Fibroblast of skin of scalp (primary cell): ENCODE measurements at regions not wholly inside any gene's neighbourhood (a gene's known extent, or its start where the extent isn't known, plus 50 kb on each side); places are given as distances from the start of the nearest gene placed in this dataset.

Experiments used
- DNase-seq: peaks from one replicate; pipeline ENCODE4 v3.0.0-alpha.2; 2013

DNA sequence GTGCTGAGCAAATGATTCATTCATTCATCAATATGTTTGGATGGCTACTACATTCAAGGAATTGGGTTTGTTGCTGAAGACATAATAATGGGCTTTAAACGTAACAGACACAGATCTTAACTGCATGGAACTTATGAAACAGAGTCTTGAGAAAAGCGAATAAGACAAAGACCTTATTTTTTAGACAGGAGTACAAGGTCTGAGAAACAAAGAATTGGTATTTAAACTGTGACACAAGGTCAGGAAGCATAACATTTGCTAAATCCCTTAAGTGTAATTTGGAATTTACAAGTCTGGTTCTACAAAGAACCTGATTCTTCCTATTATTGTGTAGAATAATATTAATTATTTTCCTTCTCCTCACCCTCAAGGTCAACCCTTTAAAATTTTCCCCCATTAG is 565.4 kb upstream of the RGS18 start:
- DNase-seq: no peak

DNA sequence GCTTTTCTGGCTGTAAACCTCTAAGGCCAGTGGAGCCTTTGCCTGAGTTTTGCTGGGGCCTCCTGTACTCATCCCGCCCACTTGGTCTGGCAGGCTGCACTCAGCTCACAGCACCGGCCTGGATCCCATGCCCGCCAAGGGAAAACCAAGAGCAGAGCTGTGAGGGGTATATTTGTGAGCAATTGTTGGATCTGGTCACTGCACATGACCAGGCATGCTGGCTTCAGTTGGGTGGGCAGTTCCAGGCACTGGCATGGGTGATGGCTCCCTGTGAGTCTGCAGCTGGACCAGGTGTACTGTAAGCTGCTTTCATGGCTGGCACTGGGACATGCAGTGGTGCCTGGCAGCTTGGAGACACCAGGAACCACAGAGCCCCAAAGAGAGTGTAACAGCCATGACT is 563.1 kb upstream of the RGS18 start:
- DNase-seq: no peak

DNA sequence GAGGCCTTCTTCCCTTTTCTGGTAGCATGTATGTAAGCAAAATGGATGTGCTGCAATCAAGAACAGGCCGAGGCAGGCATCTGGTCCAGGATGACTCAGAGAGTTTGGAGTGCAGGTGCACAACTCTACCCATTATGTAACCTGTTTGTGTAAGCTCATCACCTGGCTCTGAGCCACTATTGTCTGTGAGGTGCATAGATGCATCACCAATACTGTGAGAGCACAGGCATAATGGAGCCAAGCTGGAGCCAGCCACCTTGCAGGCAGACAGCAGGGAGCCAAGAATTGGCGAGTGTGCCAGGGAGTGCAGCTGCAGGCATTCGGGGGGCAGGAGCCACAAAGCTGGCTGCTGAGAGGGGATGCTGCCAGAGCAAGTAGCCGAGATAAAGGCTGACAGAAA is 549.9 kb upstream of the RGS18 start:
- DNase-seq: no peak

DNA sequence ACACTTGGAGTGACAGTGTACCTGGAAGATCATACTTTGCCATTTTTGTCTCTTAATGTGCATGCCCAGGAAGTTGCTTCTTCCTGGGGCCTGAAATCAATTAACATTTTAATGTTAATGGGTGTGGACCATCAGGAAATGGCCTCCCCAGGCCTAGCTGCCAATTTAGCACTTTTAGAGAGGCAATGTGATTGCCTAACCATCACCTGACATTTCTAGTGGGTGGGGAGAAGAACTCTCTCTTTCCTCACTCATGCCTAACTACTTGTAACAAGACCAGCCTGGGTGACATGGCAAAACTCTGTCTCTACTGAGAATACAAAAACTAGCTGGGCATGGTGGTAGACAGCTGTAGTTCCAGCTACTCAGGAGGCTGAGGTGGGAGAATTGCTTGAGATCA is 549.0 kb upstream of the RGS18 start:
- DNase-seq: no peak

DNA sequence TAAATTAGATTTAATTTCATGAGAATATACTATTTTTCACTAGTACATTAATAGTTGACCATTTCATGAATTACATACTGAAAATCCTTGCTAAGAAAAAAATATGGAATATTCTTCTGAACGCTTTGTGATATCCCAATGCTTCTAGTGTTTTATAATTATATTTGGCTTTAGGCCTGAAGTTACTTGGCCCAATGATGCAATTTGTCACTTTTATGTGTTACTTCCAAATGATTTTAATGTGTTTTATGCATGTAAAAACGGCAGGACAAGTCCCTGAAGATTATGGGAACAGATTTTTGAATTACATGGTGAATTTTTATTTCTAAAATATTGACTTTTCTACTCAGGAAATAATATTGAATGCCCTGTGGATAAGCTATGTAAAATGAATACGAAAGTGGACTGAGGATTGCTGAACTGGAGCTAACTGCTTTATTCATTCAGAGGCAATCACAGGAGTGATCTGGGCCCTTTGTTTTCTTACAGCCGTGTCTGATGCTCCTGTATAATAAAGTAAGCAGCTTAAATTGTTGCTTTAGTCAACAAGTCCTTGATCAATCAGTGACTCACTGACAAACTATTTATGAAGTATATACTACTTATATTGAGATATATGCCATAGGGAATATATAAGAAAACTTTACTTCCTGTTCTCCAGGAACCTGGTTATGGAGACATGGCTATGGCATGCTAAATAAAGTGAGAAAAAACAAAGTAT is 543.0 kb upstream of the RGS18 start:
- no peak for DNase-seq

DNA sequence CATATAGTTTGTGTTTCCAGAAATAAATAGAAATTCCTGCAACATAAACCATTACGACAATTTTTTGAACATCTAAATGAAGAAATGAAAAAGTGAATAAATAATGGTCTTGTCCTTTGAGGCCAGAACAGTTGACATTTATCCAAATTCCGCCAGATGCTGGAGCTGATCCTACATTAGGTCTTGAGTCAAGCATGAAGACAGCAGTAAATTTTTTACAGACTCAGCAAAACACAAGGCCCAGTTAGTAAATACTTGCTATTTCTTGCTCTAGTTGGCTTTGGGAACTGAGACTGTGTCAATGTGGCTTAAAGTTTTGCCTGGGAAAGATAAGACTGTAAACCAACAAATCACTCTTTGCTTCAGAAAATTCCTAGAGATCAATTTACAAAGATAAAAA is 540.1 kb upstream of the RGS18 start:
- DNase-seq: no peak

DNA sequence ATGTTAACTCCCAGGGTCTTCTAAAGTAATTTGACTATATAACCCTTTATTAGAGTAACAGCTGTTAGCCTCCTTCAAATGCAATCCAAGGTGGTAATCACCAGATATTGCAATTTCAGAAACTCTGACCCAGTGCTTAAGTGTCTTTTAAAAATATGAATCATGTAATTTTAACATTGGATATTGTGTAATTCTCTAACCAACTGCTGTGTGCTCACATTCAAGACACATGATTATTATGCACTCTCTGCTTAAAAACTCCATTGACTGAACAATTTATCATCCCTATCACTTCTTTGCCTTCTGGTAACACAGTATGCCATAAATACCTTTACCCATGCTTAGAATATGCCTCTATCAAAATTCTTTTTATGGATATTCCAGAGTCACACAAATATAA is 537.4 kb upstream of the RGS18 start:
- no peak for DNase-seq

DNA sequence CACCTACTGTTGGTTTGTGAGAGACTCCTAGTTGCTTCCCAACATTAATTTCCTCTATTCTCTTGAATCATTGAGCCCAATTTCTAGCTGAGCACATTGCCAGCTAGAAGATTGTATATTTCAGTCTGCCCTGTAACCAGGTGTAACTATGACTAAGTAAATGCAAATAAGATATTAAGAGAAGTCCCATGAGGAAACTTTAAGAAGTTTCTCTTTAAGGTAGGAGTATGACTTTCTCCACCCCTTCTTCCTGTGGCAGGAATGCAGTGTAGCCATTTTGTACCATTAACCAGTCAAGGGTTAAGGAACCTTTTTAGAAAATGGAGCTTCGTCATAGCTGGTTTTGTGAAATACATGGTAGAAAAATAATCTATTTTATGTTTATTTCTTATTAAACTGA is 534.2 kb upstream of the RGS18 start:
- DNase-seq: no peak

DNA sequence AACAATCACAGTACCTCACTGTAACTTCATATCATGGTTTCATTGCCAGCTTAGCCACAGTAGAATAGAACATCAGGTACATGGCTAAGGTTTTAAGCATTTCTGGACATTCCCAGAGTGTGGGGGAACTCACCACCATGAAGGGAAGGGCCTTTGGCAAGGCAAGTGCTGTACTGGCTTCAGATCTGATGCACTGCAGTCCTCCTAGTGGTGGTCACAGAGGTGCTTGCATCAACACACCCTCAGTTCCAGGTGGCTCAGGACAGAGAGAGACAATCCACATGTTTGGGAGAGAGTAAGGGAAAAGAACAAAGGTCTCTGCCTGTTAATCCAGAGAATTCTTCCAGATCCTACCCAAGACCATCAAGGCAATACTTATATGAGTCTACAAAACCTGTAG is 528.4 kb upstream of the RGS18 start:
- DNase-seq: no peak

DNA sequence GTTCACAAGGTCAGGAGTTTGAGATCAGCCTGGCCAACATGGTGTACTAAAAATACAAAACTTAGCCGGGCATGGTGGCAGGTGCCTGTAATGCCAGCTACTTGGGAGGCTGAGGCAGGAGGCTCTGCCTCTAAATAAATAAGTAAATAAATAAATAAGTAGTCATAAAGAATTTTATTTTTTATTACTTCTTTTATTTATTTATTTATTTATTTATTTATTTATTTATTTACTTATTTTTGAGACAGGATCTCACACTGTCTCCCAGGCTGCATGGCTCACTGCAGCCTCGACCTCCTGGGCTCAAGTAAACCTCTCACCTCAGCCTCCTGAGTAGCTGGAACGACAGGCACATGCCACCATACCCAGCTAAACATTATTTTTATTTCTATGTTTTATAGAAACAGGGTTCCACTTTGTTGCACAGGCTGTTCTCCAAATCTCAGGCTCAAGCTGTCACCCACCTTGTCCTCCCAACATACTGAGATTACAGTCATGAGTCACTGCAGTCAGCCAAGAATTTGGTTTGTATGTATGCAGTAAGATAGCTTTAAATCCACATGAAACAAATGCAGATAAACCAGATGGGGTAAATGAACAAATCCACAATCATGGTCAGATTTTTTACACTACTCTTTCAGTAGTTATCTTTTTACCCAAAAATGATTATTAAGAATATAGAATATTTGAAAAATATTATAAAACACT is 523.3 kb upstream of the RGS18 start:
- DNase-seq: no peak

DNA sequence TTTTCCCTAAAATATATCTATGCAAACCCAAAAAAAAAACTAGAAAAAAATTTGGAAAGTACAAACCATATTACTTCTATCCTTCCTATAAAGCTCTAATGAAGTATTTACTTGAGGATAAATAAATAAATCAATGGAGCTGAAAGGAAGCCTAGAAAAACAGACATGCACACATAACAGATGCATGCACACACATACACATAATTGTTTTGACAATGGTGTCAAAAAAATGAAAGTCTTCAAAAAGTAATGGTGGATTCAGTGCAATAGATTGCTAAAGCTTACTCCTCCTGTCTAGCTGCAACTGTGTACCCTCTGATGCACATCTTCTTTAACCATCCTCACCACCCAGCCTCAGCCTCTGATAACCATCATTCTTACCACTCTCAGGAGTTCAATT is 521.9 kb upstream of the RGS18 start:
- DNase-seq: no peak

DNA sequence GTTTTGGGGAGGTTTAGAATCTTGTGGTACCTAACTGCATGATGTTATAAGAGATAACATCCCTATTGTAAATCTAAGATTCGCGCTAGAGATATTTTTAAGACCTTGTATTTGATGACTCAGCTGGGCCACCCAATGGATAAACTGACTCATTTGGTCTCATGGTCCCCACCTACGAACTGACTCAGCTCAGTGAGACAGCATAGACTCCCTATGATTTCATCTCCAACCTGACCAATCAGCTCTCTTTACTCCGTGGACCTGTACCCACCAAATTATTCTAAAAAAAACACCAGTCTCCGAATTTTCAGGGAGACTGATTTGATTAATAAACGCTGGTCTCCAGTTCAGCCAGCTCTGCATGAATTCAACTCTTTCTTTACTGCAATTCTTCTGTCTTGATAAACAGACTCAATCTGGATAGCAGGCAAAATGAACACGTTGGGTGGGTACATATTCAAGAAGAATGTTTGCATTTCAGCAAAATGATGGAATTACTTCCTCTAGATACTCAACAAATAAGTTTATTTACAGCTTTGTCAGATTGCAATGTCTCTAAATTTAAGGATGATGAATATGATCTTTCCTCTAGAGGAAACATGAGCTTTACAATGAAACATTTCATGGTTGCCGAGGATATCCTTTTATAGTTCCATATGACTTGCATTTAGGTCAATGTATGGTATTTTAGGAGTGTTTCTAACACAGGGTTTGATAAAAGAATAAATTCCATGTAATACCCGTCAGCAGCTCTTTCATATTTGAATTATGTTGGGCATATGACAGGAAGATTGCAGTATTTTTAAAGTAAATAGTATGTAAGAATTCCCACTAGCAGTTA is 516.6 kb upstream of the RGS18 start:
- peak; percentile 77 for DNase-seq

DNA sequence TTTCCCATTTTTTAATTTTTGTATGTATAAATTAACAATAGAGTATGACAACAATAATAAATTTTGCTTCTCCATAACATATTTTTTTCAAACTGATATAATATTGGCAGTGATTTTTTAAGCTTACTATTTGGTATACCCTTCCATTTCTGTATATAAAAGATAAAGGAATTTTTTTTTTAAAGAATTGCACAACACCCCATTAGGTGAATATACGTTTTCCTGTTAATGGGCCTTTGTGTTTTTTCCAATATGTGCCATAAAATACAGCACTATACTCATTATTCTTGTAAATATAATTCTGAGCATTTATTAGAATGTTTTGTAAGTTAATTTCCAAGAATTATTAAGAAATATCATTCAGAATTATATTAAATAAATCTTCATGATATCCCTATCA is 515.2 kb upstream of the RGS18 start:
- DNase-seq: no peak

DNA sequence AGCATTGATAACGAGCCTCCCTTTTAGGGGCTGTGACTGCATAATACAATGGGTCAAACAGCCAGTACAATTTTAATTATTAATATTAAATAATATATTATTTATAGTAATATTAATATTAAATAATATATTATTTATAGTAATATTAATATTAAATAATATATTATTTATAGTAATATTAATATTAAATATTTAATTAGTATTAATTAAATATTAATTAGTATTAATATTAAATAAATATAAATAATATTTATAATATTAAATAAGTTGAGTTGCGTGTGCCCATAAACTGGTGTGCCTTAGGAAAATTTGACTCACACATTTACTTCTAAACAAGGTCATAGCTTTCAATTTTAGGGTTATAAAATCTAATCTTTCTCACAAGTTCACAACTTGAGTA is 509.3 kb upstream of the RGS18 start:
- DNase-seq: no peak

DNA sequence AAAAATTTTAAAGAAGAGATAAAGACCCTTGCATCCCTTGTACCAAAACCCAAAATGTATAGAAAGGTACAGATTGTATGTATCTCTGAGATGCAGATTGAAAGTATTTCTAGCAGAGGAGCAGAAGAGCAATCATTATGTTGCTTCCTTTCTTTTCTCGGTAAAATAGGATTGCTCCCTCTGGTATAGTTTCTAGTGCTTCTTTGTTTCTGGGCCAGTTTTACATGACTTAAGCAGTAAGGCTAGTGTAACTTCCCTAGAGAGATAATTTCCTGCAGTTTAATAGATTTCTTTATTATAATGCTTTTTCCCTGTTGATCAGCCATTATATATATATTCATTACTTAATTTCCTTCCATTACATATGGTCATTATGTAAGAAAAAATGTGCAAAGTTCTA is 496.2 kb upstream of the RGS18 start:
- DNase-seq: no peak

DNA sequence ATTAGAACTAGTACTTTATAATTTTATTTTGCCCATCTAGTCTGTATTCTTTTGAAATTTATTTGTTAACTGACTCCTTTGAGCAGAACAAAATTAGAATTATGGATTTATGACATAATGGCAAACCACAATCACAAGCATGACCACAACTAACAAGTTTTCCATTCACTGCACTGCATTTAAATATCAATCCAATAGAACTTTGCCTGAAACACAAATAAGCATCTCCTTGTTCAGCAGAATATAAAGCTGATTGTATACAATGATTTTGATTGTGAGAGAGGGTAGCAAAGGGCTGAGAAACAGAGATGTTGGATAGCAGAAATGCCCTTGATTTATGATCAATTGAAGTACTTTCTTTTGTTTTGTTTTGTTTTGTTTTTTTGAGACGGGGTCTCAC is 495.5 kb upstream of the RGS18 start:
- no peak for DNase-seq

DNA sequence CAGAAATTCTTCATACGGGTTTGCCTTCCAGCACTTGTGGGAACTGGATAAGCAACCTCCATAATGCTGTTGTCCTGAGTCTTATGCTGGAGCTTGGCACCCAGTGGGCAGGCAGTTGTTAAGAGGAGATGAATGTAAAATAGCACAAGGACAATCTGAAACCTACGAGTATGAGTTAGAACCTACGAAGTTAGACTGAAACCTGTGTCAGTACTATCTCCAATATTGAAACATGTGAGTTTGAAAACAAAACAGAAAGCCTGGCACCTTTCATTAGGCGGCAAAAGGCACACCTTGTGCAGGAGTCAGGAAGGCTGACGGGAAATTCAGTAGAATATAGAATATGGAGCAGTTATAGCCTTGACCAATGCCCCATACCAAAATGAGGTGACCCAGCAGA is 489.7 kb upstream of the RGS18 start:
- no peak for DNase-seq

DNA sequence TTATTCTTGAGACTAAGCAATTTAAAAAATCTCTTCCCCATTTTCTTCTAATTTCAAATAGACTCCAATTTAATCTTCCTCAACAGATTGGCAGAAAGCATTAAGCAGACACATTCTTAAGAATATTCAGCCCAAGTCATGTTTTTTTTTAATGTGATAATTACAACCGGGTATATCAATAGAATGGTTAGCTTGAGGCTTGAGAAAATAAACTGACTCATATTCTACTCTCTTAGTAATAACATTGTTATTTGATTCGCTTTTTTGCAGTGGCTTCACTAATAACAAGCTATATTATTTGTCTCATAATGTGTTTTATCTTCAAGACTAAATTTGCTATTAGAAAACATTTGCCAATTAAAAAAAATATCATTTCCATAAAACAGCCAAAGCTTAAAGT is 488.6 kb upstream of the RGS18 start:
- peak; percentile 46 for DNase-seq

DNA sequence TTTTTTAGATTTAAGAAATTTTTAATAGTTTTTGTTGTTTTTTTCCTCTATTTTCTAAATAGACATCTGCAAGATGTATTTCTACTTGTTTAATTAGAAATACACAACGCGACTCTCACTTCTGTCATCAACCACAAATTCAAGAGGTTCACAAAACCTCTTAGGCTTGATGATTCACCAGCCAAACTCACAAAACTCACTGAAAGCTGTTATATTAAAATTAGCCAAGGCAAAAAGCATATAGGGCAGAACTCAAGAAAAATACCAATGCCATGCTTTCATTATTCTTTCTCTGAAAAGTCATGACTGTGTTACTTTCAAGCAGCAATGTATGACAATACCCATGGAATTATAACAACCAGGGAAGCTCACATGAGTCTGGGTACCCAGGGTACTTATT is 487.0 kb upstream of the RGS18 start:
- peak; percentile 68 for DNase-seq

DNA sequence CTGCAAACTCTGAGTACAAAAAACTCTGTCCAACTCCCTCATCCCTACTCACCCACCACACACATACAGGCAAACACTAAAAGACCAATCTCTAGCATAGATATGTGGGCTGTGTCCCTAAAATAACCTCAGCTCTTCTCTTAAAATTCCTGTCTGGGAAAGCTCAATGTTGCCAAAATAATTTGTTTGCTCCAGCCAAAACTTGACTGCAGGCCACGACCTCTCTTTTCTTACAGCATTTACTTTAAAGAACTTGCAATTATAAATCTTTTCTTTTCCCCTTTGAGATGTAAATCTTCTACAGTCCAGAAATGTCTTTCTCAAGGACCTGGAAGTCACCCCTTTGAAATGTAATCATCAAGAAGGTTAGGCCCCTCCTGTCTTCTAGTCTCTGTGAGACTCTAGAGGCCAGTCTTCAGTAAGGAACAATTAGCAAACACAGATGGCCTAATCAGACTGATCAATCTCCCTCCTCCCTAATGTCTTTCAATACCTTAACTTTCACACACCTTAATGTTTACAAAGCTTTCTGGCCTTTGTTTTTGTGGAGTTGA is 483.6 kb upstream of the RGS18 start:
- no peak for DNase-seq

DNA sequence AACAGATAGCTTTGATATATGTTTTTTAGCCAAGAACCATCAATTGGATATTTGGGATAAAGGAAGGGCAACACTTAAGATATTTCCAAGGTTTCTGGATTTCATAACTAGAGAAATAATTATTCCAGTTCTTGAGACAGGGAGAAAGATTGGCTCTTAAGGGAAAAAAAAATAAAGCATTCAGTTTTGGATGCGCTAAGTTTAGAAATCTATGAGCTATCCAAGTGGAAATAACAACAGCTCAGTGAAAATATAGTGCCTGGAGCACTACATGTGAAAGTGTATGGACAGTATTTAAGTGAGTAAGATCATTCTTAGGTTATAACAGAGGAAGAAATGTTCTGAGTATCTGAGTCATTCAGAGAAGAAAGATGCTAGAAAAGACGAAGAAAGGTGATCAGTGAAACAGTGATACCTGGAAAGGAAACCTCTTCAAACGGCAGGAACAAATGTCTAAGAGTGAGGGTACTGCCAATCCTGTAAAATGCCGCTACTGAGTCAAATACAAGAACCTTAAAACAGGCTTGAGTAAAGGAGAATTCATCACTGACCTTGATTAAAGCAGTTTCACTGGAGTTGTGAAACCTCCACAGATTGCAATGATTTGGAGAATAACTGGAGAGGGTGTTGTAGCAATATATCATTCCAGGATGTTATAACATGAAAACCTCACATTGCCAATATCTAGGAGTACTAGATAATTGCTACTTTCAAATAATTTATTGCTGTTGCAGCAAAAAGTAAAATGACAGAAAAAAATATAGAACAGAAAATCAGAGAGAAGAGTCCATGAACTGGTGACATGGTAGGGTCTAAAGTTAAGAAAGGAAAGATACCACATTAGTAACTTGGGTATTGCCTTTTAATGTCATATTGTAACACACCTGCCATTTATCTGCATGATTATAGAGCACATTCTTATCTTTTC is 482.1 kb upstream of the RGS18 start:
- no peak for DNase-seq

DNA sequence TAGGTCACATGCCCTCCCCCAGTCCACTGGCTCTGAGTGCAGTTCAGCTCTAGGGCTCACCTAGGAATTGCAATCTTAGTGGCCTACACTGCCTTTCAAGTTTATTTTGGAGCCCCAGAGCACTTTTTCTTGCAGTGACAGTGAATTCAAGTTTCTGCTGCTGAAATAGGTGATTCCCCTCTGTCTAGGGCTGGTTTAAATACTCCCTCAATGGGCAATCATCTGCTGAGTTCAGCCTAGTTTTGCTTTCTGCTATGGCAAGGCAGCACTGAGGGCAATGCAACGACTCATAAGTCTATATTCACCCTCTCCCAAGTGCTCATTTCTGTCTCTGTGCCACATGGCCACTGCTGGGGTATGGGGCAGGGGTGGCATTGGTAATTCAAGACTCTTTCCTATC is 472.6 kb upstream of the RGS18 start:
- no peak for DNase-seq
